Glutamatergic neuron (in vitro differentiated cells): ENCODE measurements at regions not wholly inside any gene's neighbourhood (a gene's known extent, or its start where the extent isn't known, plus 50 kb on each side); places are given as distances from the start of the nearest gene placed in this dataset.

Experiments
- DNase-seq: peaks from one replicate; pipeline ENCODE4 v3.0.0; 2022
- H3K27ac Mint-ChIP-seq: one replicate; pipeline ENCODE4 v1.8.0; 2020; ENCODE audit warnings: mild to moderate bottlenecking, mixed read lengths, inconsistent platforms; ENCODE audit not compliant: unreplicated experiment
- H3K27me3 Mint-ChIP-seq: one replicate; pipeline ENCODE4 v1.8.0; 2020; ENCODE audit warnings: mild to moderate bottlenecking, moderate library complexity, mixed read lengths, inconsistent platforms; ENCODE audit not compliant: unreplicated experiment
- H3K36me3 Mint-ChIP-seq: one replicate; pipeline ENCODE4 v1.8.0; 2020; ENCODE audit warnings: mild to moderate bottlenecking, mixed read lengths, inconsistent platforms; ENCODE audit not compliant: unreplicated experiment
- H3K4me1 Mint-ChIP-seq: one replicate; pipeline ENCODE4 v1.8.0; 2020; ENCODE audit warnings: mild to moderate bottlenecking, low read depth, mixed read lengths, inconsistent platforms; ENCODE audit not compliant: unreplicated experiment
- H3K4me3 Mint-ChIP-seq: one replicate; pipeline ENCODE4 v1.8.0; 2020; ENCODE audit warnings: mild to moderate bottlenecking, mixed read lengths, inconsistent platforms; ENCODE audit not compliant: unreplicated experiment
- H3K9me3 Mint-ChIP-seq: one replicate; pipeline ENCODE4 v1.8.0; 2020; ENCODE audit warnings: mild to moderate bottlenecking, moderate library complexity, mixed read lengths, inconsistent platforms; ENCODE audit not compliant: unreplicated experiment
- TF ChIP-seq, protein P1 (sequence below): fragments of 200-600 bp; sonication (generic); IDR thresholded peaks from one replicate; pipeline ENCODE4 v1.5.0; 2021; ENCODE audit not compliant: partially characterized antibody, unreplicated experiment

DNA sequence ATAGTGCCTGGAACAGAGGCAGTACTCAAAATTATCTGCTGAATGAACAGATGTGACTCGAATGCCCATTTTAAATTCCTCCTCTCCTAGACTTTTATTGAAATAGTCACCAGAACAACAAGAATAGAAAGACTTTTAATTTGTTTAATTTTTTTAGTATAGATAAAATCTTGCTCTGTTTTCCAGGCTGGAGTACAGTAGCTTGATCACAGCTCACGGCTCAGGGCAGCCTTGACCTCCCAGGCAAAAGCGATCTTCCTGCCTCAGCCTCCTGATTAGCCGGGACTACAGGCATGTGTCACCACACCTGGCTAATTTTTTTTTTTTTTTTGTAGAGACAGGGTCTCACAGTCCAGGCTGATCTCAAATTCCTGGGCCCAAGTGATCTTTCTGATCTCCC lies 120.9 kb upstream of the FREM2 start:
- H3K4me3 Mint-ChIP-seq, result no peak overlapping the region
- H3K4me1 Mint-ChIP-seq, result peaks cover 13% of the 10 kb centered on the region
- H3K27me3 Mint-ChIP-seq, result peaks cover 2% of the 10 kb centered on the region
- TF ChIP-seq, protein P1, sequence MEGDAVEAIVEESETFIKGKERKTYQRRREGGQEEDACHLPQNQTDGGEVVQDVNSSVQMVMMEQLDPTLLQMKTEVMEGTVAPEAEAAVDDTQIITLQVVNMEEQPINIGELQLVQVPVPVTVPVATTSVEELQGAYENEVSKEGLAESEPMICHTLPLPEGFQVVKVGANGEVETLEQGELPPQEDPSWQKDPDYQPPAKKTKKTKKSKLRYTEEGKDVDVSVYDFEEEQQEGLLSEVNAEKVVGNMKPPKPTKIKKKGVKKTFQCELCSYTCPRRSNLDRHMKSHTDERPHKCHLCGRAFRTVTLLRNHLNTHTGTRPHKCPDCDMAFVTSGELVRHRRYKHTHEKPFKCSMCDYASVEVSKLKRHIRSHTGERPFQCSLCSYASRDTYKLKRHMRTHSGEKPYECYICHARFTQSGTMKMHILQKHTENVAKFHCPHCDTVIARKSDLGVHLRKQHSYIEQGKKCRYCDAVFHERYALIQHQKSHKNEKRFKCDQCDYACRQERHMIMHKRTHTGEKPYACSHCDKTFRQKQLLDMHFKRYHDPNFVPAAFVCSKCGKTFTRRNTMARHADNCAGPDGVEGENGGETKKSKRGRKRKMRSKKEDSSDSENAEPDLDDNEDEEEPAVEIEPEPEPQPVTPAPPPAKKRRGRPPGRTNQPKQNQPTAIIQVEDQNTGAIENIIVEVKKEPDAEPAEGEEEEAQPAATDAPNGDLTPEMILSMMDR, result no peak
- peaks cover 5% of the 10 kb centered on the region for H3K9me3 Mint-ChIP-seq
- H3K36me3 Mint-ChIP-seq, result peaks cover 5% of the 10 kb centered on the region
- H3K27ac Mint-ChIP-seq, result no peak overlapping the region
- no peak for DNase-seq

DNA sequence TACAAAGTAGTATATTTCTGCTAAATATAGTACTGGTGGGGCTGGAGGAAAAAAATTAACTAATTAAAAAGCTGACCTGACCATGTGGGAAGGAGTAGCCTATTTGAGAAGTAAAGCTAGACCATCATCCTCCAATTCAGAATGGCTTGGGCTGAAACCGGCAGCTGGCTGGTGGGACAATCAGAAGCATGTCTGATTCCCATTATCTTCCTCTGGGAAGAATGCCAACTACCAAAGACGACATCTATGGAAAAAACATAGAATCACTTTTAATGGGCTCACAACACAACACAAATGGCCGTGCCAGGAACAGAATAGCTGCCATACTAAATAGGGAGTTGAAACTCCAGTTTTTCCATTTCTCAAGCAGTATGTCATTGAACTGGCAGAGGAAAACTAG lies 120.4 kb upstream of the FREM2 start:
- Mint-ChIP-seq H3K9me3 (peaks cover 5% of the 10 kb centered on the region), H3K27ac (no peak overlapping the region), H3K4me3 (no peak overlapping the region), H3K27me3 (peaks cover 2% of the 10 kb centered on the region), H3K36me3 (peaks cover 5% of the 10 kb centered on the region), H3K4me1 (peaks cover 13% of the 10 kb centered on the region)
- TF ChIP-seq, protein P1, result no peak
- DNase-seq, result no peak

DNA sequence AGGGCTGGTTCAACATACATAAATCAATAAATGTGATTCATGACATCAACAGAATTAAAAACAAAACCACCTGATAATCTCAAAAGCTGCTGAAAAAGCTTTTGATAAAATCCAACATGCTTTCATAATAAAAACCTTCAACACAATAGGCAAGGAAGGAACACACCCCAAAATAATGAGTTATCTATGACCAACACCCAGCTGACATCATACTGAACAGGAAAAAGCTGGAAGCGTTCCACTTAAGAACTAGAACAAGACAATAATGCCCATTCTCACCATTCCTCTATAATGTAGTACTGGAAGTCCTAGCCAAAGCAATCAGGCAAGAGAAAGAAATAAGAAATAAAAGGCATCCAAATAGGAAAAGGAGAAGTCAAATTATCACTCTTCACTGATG lies 116.2 kb upstream of the FREM2 start:
- Mint-ChIP-seq H3K9me3 (peaks cover 2% of the 10 kb centered on the region), H3K27me3 (peaks cover 2% of the 10 kb centered on the region), H3K36me3 (no peaks in the 10 kb centered on the region), H3K27ac (no peak overlapping the region), H3K4me3 (no peak overlapping the region), H3K4me1 (no peaks in the 10 kb centered on the region)
- DNase-seq, result no peak
- TF ChIP-seq, protein P1, result no peak

DNA sequence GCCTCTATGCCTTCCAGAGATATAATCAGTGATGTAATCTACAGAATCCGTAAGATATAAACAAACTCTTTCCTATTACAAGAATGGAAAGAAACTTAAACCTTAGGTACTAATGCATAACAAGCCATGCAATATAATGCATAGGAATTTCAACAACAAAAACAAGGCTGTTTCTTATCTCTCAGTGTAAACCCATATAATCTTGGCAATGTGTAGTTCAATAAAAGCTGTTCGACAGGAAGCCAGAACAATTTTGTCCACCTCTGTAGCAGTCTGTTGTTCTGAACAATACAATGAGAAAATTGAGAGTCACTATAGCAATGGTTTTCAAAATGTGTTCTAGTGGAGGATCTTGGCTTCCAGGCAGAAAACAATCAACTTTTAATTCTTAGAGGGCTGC lies 111.5 kb upstream of the FREM2 start:
- TF ChIP-seq, protein P1, result no peak
- Mint-ChIP-seq H3K9me3 (peaks cover 3% of the 10 kb centered on the region), H3K4me1 (no peaks in the 10 kb centered on the region), H3K36me3 (no peaks in the 10 kb centered on the region), H3K27ac (no peak overlapping the region), H3K4me3 (no peak overlapping the region), H3K27me3 (peaks cover 2% of the 10 kb centered on the region)
- DNase-seq, result no peak

DNA sequence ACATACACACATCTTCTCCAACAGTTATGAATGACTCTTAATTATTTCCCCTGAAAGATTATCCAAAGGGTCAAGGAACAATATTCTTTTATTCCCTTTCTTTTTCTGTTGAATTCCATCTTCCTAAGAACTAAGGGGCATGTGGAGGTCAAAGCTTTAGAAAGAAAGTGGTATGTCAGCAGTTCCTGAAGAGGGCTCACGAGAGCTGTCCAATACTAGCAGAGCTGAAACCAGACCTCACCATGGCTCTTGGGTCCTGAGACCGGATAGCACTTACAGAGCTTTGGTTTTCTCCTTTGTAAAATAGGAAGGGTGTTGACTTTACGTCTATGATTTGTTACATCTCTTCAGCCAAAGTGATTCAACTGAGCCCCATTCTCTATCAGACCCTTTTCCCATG lies 109.8 kb upstream of the FREM2 start:
- no peaks in the 10 kb centered on the region for H3K36me3 Mint-ChIP-seq
- no peak for DNase-seq
- no peaks in the 10 kb centered on the region for H3K4me1 Mint-ChIP-seq
- H3K27me3 Mint-ChIP-seq, result no peaks in the 10 kb centered on the region
- no peak overlapping the region for H3K27ac Mint-ChIP-seq
- peaks cover 3% of the 10 kb centered on the region for H3K9me3 Mint-ChIP-seq
- no peak overlapping the region for H3K4me3 Mint-ChIP-seq
- TF ChIP-seq, protein P1, result no peak
